Peyer's patch (tissue), 4 donors: ENCODE measurements at regions not wholly inside any gene's neighbourhood (a gene's known extent, or its start where the extent isn't known, plus 50 kb on each side); places are given as distances from the start of the nearest gene placed in this dataset.

Source experiments
- POLR2A ChIP-seq, 2 donors: fragments of 450-650 bp; IDR thresholded peaks; one replicate each; pipeline ENCODE4 v1.5.1; 2017; ENCODE audit warnings: antibody characterized with exemption in 2 of 2, mild to moderate bottlenecking in 2 of 2, moderate library complexity in 2 of 2
- TF ChIP-seq, protein P1 (sequence below), 6 experiments: fragments of 450-650 bp in 4 of 6; fragments of 200-600 bp in 2 of 6; sonication (generic) in 1 of 6; IDR thresholded peaks; one replicate each; pipeline ENCODE4 v1.5.1; 2017 to 2019; ENCODE audit warnings: antibody characterized with exemption in 6 of 6, mild to moderate bottlenecking in 3 of 6, moderate library complexity in 1 of 6

DNA sequence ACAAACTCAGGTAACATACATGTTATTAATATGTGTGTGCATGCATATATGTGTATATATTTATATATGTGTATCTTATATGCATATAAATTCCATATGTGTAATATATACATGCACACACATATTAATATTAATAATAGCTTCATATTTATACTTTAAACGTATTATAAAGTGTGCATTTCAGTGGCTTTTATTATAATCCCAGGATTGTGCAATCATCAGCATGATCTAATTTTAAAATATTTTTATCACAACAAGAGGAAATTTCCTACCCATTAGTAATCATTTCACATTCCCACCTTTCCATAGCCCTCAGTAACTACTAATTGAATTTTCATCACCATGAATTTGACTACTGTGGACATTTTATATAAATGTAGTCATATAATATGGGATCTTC lies 2211.9 kb upstream of the TENM3 start:
- TF ChIP-seq, protein P1, sequence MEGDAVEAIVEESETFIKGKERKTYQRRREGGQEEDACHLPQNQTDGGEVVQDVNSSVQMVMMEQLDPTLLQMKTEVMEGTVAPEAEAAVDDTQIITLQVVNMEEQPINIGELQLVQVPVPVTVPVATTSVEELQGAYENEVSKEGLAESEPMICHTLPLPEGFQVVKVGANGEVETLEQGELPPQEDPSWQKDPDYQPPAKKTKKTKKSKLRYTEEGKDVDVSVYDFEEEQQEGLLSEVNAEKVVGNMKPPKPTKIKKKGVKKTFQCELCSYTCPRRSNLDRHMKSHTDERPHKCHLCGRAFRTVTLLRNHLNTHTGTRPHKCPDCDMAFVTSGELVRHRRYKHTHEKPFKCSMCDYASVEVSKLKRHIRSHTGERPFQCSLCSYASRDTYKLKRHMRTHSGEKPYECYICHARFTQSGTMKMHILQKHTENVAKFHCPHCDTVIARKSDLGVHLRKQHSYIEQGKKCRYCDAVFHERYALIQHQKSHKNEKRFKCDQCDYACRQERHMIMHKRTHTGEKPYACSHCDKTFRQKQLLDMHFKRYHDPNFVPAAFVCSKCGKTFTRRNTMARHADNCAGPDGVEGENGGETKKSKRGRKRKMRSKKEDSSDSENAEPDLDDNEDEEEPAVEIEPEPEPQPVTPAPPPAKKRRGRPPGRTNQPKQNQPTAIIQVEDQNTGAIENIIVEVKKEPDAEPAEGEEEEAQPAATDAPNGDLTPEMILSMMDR (IDR thresholded peaks at IDR 0.05), result no peak
- no peak for TF ChIP-seq POLR2A (IDR thresholded peaks at IDR 0.05)
